Smooth muscle cell (in vitro differentiated cells): ENCODE measurements at regions not wholly inside any gene's neighbourhood (a gene's known extent, or its start where the extent isn't known, plus 50 kb on each side); places are given as distances from the start of the nearest gene placed in this dataset.
A peak's percentile ranks its signal among the peaks of the same experiment; 100 is the strongest.

Experiments
- DNase-seq: peaks from one replicate; lab custom pipeline; 2025; ENCODE audit not compliant: unreplicated experiment; lab: John Stamatoyannopoulos, UW
- H2AFZ ChIP-seq: fragments of 200-600 bp; sonication (generic); 2 replicates; pipeline ENCODE4 v1.6.0; 2016; ENCODE audit warnings: antibody characterized with exemption, low read depth, mild to moderate bottlenecking
- H3F3A ChIP-seq: fragments of 200-600 bp; sonication (generic); 2 replicates; pipeline ENCODE4 v1.6.0; 2017; ENCODE audit warnings: antibody characterized with exemption, low read depth
- H3K27ac ChIP-seq: fragments of 200-600 bp; sonication (generic); 2 replicates; pipeline ENCODE4 v1.5.1; 2016; ENCODE audit warnings: low read depth, mild to moderate bottlenecking
- H3K27me3 ChIP-seq: fragments of 200-600 bp; sonication (generic); 2 replicates; pipeline ENCODE4 v1.6.1; 2016; ENCODE audit warnings: low read depth, mild to moderate bottlenecking
- H3K36me3 ChIP-seq: fragments of 200-600 bp; sonication (generic); 2 replicates; pipeline ENCODE4 v1.5.1; 2016; ENCODE audit warnings: low read depth
- H3K4me1 ChIP-seq: fragments of 200-600 bp; sonication (generic); 2 replicates; pipeline ENCODE4 v1.5.1; 2016; ENCODE audit warnings: low read depth
- H3K4me2 ChIP-seq: fragments of 200-600 bp; sonication (generic); 2 replicates; pipeline ENCODE4 v1.6.0; 2016; ENCODE audit warnings: mild to moderate bottlenecking
- H3K4me3 ChIP-seq: fragments of 200-600 bp; sonication (generic); 2 replicates; pipeline ENCODE4 v1.5.1; 2016; ENCODE audit warnings: mild to moderate bottlenecking
- H3K79me2 ChIP-seq: fragments of 200-600 bp; sonication (generic); 2 replicates; pipeline ENCODE4 v1.6.0; 2016; ENCODE audit warnings: low read depth, mild to moderate bottlenecking
- H3K9ac ChIP-seq: fragments of 200-600 bp; sonication (generic); 2 replicates; pipeline ENCODE4 v1.6.0; 2016; ENCODE audit warnings: low read depth
- H3K9me3 ChIP-seq: fragments of 200-600 bp; sonication (generic); replicated peaks from 2 replicates; pipeline ENCODE4 v1.5.1; 2016; ENCODE audit warnings: low read depth
- H4K20me1 ChIP-seq: fragments of 200-600 bp; sonication (generic); 2 replicates; pipeline ENCODE4 v1.6.0; 2016; ENCODE audit warnings: low read depth
- WGBS: methylation state at CpG from one replicate; pipeline ENCODE4 v1.1.7; 2016; ENCODE audit warnings: low lambda C conversion rate; 5-methylcytosine and 5-hydroxymethylcytosine counted together
- TF ChIP-seq, protein P1 (sequence below): fragments of 200-600 bp; sonication (generic); IDR thresholded peaks from 2 replicates; pipeline ENCODE4 v1.5.1; 2017; ENCODE audit warnings: borderline replicate concordance, mild to moderate bottlenecking, antibody characterized with exemption; ENCODE audit not compliant: insufficient read depth, poor library complexity, severe bottlenecking

DNA sequence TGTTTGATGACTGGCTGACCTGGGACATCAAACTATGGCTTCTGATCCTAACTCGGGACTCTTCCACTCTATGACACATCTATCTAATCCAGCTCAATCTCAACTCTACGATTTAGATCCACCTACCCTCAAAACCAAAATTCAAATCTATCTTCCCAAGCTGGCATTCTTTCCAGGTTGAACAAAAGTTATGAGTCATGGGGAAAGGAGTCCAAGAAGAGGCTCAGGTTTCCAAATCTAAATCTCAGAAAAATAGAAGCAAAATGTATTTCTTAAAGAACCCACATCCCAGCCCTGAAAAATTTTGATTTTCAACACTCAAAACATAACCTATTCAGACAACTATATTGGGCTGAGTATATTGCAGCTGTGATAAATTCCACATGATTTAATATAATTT lies 143.9 kb upstream of the IPO5 start:
- TF ChIP-seq, protein P1, sequence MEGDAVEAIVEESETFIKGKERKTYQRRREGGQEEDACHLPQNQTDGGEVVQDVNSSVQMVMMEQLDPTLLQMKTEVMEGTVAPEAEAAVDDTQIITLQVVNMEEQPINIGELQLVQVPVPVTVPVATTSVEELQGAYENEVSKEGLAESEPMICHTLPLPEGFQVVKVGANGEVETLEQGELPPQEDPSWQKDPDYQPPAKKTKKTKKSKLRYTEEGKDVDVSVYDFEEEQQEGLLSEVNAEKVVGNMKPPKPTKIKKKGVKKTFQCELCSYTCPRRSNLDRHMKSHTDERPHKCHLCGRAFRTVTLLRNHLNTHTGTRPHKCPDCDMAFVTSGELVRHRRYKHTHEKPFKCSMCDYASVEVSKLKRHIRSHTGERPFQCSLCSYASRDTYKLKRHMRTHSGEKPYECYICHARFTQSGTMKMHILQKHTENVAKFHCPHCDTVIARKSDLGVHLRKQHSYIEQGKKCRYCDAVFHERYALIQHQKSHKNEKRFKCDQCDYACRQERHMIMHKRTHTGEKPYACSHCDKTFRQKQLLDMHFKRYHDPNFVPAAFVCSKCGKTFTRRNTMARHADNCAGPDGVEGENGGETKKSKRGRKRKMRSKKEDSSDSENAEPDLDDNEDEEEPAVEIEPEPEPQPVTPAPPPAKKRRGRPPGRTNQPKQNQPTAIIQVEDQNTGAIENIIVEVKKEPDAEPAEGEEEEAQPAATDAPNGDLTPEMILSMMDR = no peak
- no peaks in the 10 kb centered on the region for H3F3A ChIP-seq
- H3K9ac ChIP-seq = no peak overlapping the region
- WGBS = 31% methylated on average over 2 of the region's 2 CpGs
- no peaks in the 10 kb centered on the region for H3K9me3 ChIP-seq
- no peaks in the 10 kb centered on the region for H3K4me1 ChIP-seq
- no peak overlapping the region for H3K4me2 ChIP-seq
- H3K4me3 ChIP-seq = no peak overlapping the region
- H3K27ac ChIP-seq = no peak overlapping the region
- no peak for DNase-seq
- no peaks in the 10 kb centered on the region for H3K36me3 ChIP-seq
- no peaks in the 10 kb centered on the region for H4K20me1 ChIP-seq
- H3K79me2 ChIP-seq = no peaks in the 10 kb centered on the region
- no peak overlapping the region for H2AFZ ChIP-seq
- peaks cover 6% of the 10 kb centered on the region for H3K27me3 ChIP-seq

DNA sequence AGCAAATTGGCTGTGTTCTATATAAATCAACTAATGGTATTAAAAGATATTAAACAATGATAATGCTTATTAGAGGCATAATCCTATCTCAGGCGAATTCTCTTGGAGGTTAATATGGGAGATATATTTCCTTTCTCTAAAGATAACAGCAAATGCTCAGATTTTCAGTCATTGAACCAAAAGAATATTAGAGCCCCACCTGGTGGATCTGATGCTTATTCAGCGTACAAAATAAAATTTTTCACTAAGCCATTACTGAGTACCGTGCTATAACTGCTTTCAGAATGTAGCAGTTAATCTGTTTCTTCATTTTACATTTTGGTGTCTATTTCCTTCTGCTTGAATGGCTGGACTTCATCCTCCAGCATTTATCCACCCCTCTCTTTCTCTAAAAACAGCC lies 143.3 kb upstream of the IPO5 start:
- WGBS = 39% methylated on average over 3 of the region's 3 CpGs
- no peak for DNase-seq
- Histone ChIP-seq H3K27ac (no peak overlapping the region), H3K4me3 (no peak overlapping the region), H3F3A (no peaks in the 10 kb centered on the region), H2AFZ (no peak overlapping the region), H3K79me2 (no peaks in the 10 kb centered on the region), H3K36me3 (no peaks in the 10 kb centered on the region), H4K20me1 (no peaks in the 10 kb centered on the region), H3K27me3 (peaks cover 6% of the 10 kb centered on the region), H3K4me1 (no peaks in the 10 kb centered on the region), H3K9ac (no peak overlapping the region), H3K9me3 (no peaks in the 10 kb centered on the region), H3K4me2 (no peak overlapping the region)
- TF ChIP-seq, protein P1 = peak; percentile 48

DNA sequence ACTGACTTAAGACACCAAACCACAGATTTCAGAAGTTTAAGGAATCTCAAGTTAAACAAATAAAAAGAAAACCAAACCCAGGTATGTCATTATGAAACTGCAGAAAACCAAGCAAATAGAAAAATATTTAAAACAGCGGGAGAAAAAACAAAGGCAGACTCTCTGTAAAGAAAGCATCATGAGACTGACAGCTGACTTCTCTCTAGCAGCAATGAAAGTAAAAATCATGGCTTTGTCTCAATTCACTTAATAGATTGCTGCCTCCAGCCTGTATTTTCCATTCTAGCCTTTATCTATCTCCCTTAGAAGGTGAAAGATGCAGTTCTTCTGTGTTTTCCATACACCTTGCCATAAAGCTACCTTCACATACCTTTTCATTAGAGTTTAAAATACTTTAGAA lies 131.1 kb upstream of the IPO5 start:
- Histone ChIP-seq H3F3A (no peaks in the 10 kb centered on the region), H4K20me1 (no peaks in the 10 kb centered on the region), H2AFZ (no peak overlapping the region), H3K4me1 (no peaks in the 10 kb centered on the region), H3K9me3 (no peaks in the 10 kb centered on the region), H3K4me2 (no peak overlapping the region), H3K4me3 (no peak overlapping the region), H3K27ac (no peak overlapping the region), H3K9ac (no peak overlapping the region), H3K27me3 (peaks cover 15% of the 10 kb centered on the region), H3K79me2 (no peaks in the 10 kb centered on the region), H3K36me3 (no peaks in the 10 kb centered on the region)
- WGBS = 86% methylated on average over 1 of the region's 1 CpG
- DNase-seq = no peak
- TF ChIP-seq, protein P1 = no peak

DNA sequence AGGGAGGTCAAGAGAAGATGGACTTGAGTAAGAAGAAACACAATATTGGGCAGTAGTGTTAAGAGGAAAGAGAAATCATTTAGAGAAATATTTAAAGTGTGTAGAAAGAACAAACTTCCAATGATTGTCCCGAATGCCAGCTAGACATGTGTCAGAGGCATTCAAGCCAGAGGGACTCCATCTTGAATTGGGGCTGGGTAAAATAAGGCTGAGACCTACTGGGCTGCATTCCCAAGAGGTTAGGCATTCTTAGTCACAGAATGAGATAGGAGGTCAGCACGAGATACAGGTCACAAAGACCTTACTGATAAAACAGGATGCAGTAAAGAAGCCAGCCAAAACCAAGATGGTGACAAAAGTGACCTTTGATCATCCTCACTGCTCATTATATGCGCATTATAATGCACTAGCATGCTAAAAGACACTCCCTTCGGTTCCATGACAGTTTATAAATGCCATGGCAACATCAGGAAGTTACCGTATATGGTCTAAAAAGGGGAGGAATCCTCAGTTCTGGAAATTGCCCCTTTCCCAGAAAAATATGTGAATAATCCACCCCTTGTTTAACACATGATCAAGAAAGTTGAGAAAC lies 127.0 kb upstream of the IPO5 start:
- no peaks in the 10 kb centered on the region for H3K79me2 ChIP-seq
- no peak overlapping the region for H3K4me2 ChIP-seq
- TF ChIP-seq, protein P1 = no peak
- H3K9ac ChIP-seq = no peak overlapping the region
- no peaks in the 10 kb centered on the region for H4K20me1 ChIP-seq
- DNase-seq = no peak
- H3K4me1 ChIP-seq = no peaks in the 10 kb centered on the region
- H3K27ac ChIP-seq = no peak overlapping the region
- H3F3A ChIP-seq = no peaks in the 10 kb centered on the region
- peaks cover 6% of the 10 kb centered on the region for H3K27me3 ChIP-seq
- H3K9me3 ChIP-seq = no peaks in the 10 kb centered on the region
- no peak overlapping the region for H3K4me3 ChIP-seq
- no peak overlapping the region for H2AFZ ChIP-seq
- WGBS = 81% methylated on average over 5 of the region's 5 CpGs
- H3K36me3 ChIP-seq = no peaks in the 10 kb centered on the region
